ENCODE measurements at regions not wholly inside any gene's neighbourhood (a gene's known extent, or its start where the extent isn't known, plus 50 kb on each side); places are given as distances from the start of the nearest gene placed in this dataset.

- ATAC-seq (no peak), DNase-seq (ENCODE audit: low read depth, low spot score) (no peak)
- TF ChIP-seq SIN3A (IDR thresholded peaks at IDR 0.05; ENCODE audit: borderline replicate concordance, insufficient read depth, low read depth, low read length) (no peak), POLR2AphosphoS5 (IDR thresholded peaks at IDR 0.05; ENCODE audit: low read depth, low read length) (no peak), CTCF (IDR thresholded peaks at IDR 0.05) (no peak), REST (IDR thresholded peaks at IDR 0.05; ENCODE audit: insufficient read depth in 1 of 2, low read depth in 2 of 2, low read length in 1 of 2) (no peak), TCF7L2 (IDR thresholded peaks at IDR 0.05; ENCODE audit: low read depth, low read length) (no peak)
- H3K9me3 ChIP-seq (ENCODE audit: control insufficient read depth, insufficient read depth, low read depth, low read length): no peaks in the 10 kb centered on the region
- H3K27me3 ChIP-seq (ENCODE audit: control insufficient read depth, insufficient read depth, low read length): no peaks in the 10 kb centered on the region
- no peak overlapping the region for H3K27ac ChIP-seq (ENCODE audit: low read length)
- no peaks in the 10 kb centered on the region for H3K36me3 ChIP-seq (ENCODE audit: control insufficient read depth, insufficient read depth, low read length)
- POLR2A ChIA-PET: no interaction called here
- CTCF ChIA-PET: no interaction called here
- no peak overlapping the region for H3K4me3 ChIP-seq (ENCODE audit: low read depth in 2 of 2, low read length in 2 of 2)
- intact Hi-C loops (cut with micrococcal nuclease; ENCODE audit: unreplicated experiment) (no loop called here), in situ Hi-C loops (cut with HindIII; ENCODE audit: low pct_unique_long_range_greater_than_20kb, low sequenced_read_pairs) (no loop called here)
- no TSS peak for BruUV-seq (replicated peaks)
- no peaks in the 10 kb centered on the region for H3K4me1 ChIP-seq (ENCODE audit: control insufficient read depth, insufficient read depth, low read length)
These were observed 80.3 kb upstream of the HHIP start for GRCh38 chr4:144565527-144566195.

GRCh38 chr4:144572660-144573059 lies 73.3 kb upstream of the HHIP start:
- CTCF ChIA-PET: no interaction called here
- intact Hi-C loops (cut with micrococcal nuclease; ENCODE audit: unreplicated experiment): no loop called here
- no peak for ATAC-seq

More at GRCh38 chr4:144572660-144573059, 73.3 kb upstream of the HHIP start:
- Histone ChIP-seq H3K36me3 (ENCODE audit: control insufficient read depth, insufficient read depth, low read length) (no peaks in the 10 kb centered on the region), H3K27me3 (ENCODE audit: control insufficient read depth, insufficient read depth, low read length) (no peaks in the 10 kb centered on the region), H3K27ac (ENCODE audit: low read length) (no peak overlapping the region), H3K4me1 (ENCODE audit: control insufficient read depth, insufficient read depth, low read length) (no peaks in the 10 kb centered on the region), H3K9me3 (ENCODE audit: control insufficient read depth, insufficient read depth, low read depth, low read length) (no peaks in the 10 kb centered on the region), H3K4me3 (ENCODE audit: low read depth in 2 of 2, low read length in 2 of 2) (no peak overlapping the region)
- POLR2A ChIA-PET: no interaction called here
- no peak for DNase-seq (ENCODE audit: low read depth, low spot score)
- no peak for TF ChIP-seq POLR2AphosphoS5 (IDR thresholded peaks at IDR 0.05; ENCODE audit: low read depth, low read length)
- no peak for TF ChIP-seq REST (IDR thresholded peaks at IDR 0.05; ENCODE audit: insufficient read depth in 1 of 2, low read depth in 2 of 2, low read length in 1 of 2)
- TF ChIP-seq SIN3A (IDR thresholded peaks at IDR 0.05; ENCODE audit: borderline replicate concordance, insufficient read depth, low read depth, low read length): no peak
- TF ChIP-seq CTCF (IDR thresholded peaks at IDR 0.05): no peak
- no peak for TF ChIP-seq TCF7L2 (IDR thresholded peaks at IDR 0.05; ENCODE audit: low read depth, low read length)
- in situ Hi-C loops (cut with HindIII; ENCODE audit: low pct_unique_long_range_greater_than_20kb, low sequenced_read_pairs): no loop called here
- no TSS peak for BruUV-seq (replicated peaks)
